ENCODE measurements at regions not wholly inside any gene's neighbourhood (a gene's known extent, or its start where the extent isn't known, plus 50 kb on each side); places are given as distances from the start of the nearest gene placed in this dataset.

DNA sequence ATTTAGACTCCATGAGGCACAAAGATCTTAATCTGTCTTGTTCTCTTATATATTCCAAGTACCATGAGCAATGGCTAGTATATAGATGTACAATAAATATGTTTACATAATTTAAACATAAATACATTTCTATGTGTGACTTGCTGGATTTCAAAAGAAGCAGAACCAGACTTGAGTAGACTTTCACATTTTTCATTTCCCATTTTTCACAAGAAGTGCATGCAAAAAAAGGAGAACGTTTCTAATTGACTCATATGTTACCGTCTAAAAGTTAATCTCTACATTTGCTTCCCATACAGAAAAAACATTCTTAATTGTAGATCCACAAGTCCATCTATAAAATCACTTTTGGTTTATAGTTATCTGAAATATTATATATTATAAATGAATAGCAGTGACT, 256.5 kb upstream of the USP15 start:
- TF ChIP-seq, protein P1, sequence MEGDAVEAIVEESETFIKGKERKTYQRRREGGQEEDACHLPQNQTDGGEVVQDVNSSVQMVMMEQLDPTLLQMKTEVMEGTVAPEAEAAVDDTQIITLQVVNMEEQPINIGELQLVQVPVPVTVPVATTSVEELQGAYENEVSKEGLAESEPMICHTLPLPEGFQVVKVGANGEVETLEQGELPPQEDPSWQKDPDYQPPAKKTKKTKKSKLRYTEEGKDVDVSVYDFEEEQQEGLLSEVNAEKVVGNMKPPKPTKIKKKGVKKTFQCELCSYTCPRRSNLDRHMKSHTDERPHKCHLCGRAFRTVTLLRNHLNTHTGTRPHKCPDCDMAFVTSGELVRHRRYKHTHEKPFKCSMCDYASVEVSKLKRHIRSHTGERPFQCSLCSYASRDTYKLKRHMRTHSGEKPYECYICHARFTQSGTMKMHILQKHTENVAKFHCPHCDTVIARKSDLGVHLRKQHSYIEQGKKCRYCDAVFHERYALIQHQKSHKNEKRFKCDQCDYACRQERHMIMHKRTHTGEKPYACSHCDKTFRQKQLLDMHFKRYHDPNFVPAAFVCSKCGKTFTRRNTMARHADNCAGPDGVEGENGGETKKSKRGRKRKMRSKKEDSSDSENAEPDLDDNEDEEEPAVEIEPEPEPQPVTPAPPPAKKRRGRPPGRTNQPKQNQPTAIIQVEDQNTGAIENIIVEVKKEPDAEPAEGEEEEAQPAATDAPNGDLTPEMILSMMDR (IDR thresholded peaks at IDR 0.05; ENCODE audit: low read depth, low read length, missing input control), result no peak
- TF ChIP-seq TAF1 (conservative IDR thresholded peaks at IDR 0.05), result no peak
